Esophagus squamous epithelium (tissue), 5 donors: ENCODE measurements at regions not wholly inside any gene's neighbourhood (a gene's known extent, or its start where the extent isn't known, plus 50 kb on each side); places are given as distances from the start of the nearest gene placed in this dataset.

ENCODE experiments used
- DNase-seq: peaks from one replicate; lab custom pipeline; 2025; lab: John Stamatoyannopoulos, UW
- H3K27ac ChIP-seq, 4 donors: fragments of 200-600 bp; sonication (generic); one replicate each; pipeline ENCODE4 v1.5.1; 2016 to 2019; ENCODE audit warnings: mild to moderate bottlenecking in 1 of 4
- H3K27me3 ChIP-seq, 4 donors: fragments of 200-600 bp; sonication (generic); 1 replicate in 3 of 4; 2 replicates in 1 of 4; pipeline versions ENCODE4 v1.5.1 to v1.6.0; 2017 to 2021; ENCODE audit warnings: antibody characterized with exemption in 1 of 4
- H3K36me3 ChIP-seq, 3 donors: fragments of 200-600 bp; sonication (generic); one replicate each; pipeline ENCODE4 v1.5.1; 2016 to 2019
- H3K4me1 ChIP-seq, 3 donors: fragments of 200-600 bp; sonication (generic); one replicate each; pipeline ENCODE4 v1.5.1; 2017 to 2019
- H3K4me3 ChIP-seq, 4 donors: fragments of 200-600 bp; sonication (generic); 1 replicate in 3 of 4; 2 replicates in 1 of 4; pipeline ENCODE4 v1.5.1; 2016 to 2019; ENCODE audit warnings: mild to moderate bottlenecking in 2 of 4, moderate library complexity in 1 of 4
- H3K9me3 ChIP-seq, 3 donors: fragments of 200-600 bp; sonication (generic); one replicate each; pipeline ENCODE4 v1.5.1; 2016 to 2019
- CTCF ChIP-seq, 6 experiments: fragments of 450-650 bp in 4 of 6; fragments of 200-600 bp in 2 of 6; sonication (generic) in 2 of 6; IDR thresholded peaks; one replicate each; pipeline ENCODE4 v1.5.1; 2016 to 2019; ENCODE audit warnings: antibody characterized with exemption in 6 of 6, mild to moderate bottlenecking in 4 of 6, moderate library complexity in 4 of 6
- POLR2A ChIP-seq, 4 donors: fragments of 450-650 bp; IDR thresholded peaks; one replicate each; pipeline ENCODE4 v1.6.1; 2017; ENCODE audit warnings: antibody characterized with exemption in 4 of 4, mild to moderate bottlenecking in 4 of 4, moderate library complexity in 3 of 4
- WGBS, 2 donors: methylation state at CpG; one replicate each; pipeline ENCODE4 v1.1.5; 2018; 5-methylcytosine and 5-hydroxymethylcytosine counted together
- intact Hi-C: fragments of 100-400 bp; cut with DNase I; formaldehyde crosslinking; loops from one replicate; pipeline ENCODE4 v1.15.0; 2022
- donor health status: DM: yes; HTN: yes; CAD: no.

DNA sequence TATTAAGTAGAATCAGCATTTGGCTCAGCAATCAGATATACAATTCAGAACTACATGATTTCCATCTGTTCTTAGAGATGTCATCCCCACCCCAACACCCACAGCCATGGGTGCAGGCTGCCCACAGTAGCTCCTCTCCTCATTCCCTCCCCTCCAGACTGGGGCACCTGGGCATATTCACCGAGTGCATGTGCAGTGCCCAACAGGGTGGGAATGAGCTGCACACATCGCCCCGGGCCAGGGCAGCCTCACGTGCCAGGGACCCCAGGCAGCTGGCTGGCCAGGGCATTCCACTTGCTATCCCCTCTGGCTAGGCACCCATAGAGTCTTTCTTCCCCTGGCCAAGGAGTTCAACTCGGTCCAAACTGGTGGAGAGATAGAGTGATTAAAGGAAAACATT, 461.9 kb upstream of the NUDT12 start:
- no peak overlapping the region for H3K4me3 ChIP-seq
- H3K4me1 ChIP-seq, result no peaks in the 10 kb centered on the region
- H3K27me3 ChIP-seq, result no peaks in the 10 kb centered on the region
- WGBS, 2 donors, result 49 to 100% methylated on average over 3 to 4 of the region's 5 CpGs
- H3K36me3 ChIP-seq, result no peaks in the 10 kb centered on the region
- no peak for DNase-seq
- H3K9me3 ChIP-seq, result peaks cover 0 to 25% (median 0%) of the 10 kb centered on the region in 3 donors
- no peak overlapping the region for H3K27ac ChIP-seq
- no peak for TF ChIP-seq CTCF (IDR thresholded peaks at IDR 0.05)
- no peak for TF ChIP-seq POLR2A (IDR thresholded peaks at IDR 0.05)
- intact Hi-C loops, result no loop called here

GRCh38 chr5:104023739-104024138, 461.1 kb upstream of the NUDT12 start:
- intact Hi-C loops, result no loop called here
- no peaks in the 10 kb centered on the region for H3K4me1 ChIP-seq
- 63 to 66% methylated on average over 2 of the region's 2 CpGs for WGBS, 2 donors
- H3K27ac ChIP-seq, result no peak overlapping the region
- H3K36me3 ChIP-seq, result no peaks in the 10 kb centered on the region
- TF ChIP-seq CTCF (IDR thresholded peaks at IDR 0.05), result no peak
- TF ChIP-seq POLR2A (IDR thresholded peaks at IDR 0.05), result no peak
- H3K9me3 ChIP-seq, result peaks cover 0 to 21% (median 0%) of the 10 kb centered on the region in 3 donors
- no peaks in the 10 kb centered on the region for H3K27me3 ChIP-seq
- no peak for DNase-seq
- no peak overlapping the region for H3K4me3 ChIP-seq

- no peaks in the 10 kb centered on the region for H3K27me3 ChIP-seq
- no peaks in the 10 kb centered on the region for H3K4me1 ChIP-seq
- intact Hi-C loops, result no loop called here
- no peak overlapping the region for H3K27ac ChIP-seq
- no peak for TF ChIP-seq POLR2A (IDR thresholded peaks at IDR 0.05)
- no peak for TF ChIP-seq CTCF (IDR thresholded peaks at IDR 0.05)
- H3K9me3 ChIP-seq, result peaks cover 0 to 4% (median 0%) of the 10 kb centered on the region in 3 donors
- H3K4me3 ChIP-seq, result no peak overlapping the region
- WGBS, 2 donors, result 43 to 53% methylated on average over 2 of the region's 2 CpGs
- H3K36me3 ChIP-seq, result no peaks in the 10 kb centered on the region
- DNase-seq, result no peak
These were observed 457.4 kb upstream of the NUDT12 start for GRCh38 chr5:104019956-104020355.

DNA sequence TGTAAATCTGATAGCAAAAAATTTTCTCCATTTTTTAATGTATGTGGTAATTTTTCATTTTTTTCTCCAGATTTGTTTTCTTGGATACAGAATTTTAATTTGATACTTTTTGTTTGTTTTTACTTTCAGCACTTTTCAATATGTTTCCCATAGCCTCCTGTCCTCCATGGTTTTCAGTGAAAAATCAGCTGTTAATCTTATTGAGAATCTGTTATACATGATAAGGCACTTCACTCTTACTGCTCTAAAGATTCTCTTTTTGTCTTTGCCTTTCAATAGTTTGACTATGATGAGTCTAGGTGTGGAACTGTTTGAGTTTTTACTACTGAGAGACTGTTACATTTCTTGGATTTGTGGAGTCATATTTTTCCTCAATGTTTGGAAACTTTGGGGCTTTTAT, 455.7 kb upstream of the NUDT12 start:
- no peak for DNase-seq
- no peaks in the 10 kb centered on the region for H3K4me1 ChIP-seq
- no peaks in the 10 kb centered on the region for H3K36me3 ChIP-seq
- TF ChIP-seq CTCF (IDR thresholded peaks at IDR 0.05) (no peak), POLR2A (IDR thresholded peaks at IDR 0.05) (no peak)
- H3K27me3 ChIP-seq, result no peaks in the 10 kb centered on the region
- H3K27ac ChIP-seq, result no peak overlapping the region
- H3K4me3 ChIP-seq, result no peak overlapping the region
- intact Hi-C loops, result no loop called here
- H3K9me3 ChIP-seq, result peaks cover 0 to 4% (median 0%) of the 10 kb centered on the region in 3 donors

- Histone ChIP-seq H3K4me3 (no peak overlapping the region), H3K27me3 (no peaks in the 10 kb centered on the region), H3K9me3 (peaks cover 0 to 4% (median 0%) of the 10 kb centered on the region in 3 donors), H3K36me3 (no peaks in the 10 kb centered on the region), H3K4me1 (no peaks in the 10 kb centered on the region), H3K27ac (no peak overlapping the region)
- TF ChIP-seq CTCF (IDR thresholded peaks at IDR 0.05) (no peak), POLR2A (IDR thresholded peaks at IDR 0.05) (no peak)
- DNase-seq, result no peak
- intact Hi-C loops, result no loop called here
- WGBS, 2 donors, result 54 to 76% methylated on average over 3 of the region's 3 CpGs
These were observed 454.1 kb upstream of the NUDT12 start for GRCh38 chr5:104016646-104017045.
